Endothelial cell (in vitro differentiated cells): ENCODE measurements at regions not wholly inside any gene's neighbourhood (a gene's known extent, or its start where the extent isn't known, plus 50 kb on each side); places are given as distances from the start of the nearest gene placed in this dataset.

ENCODE experiments used
- DNase-seq: peaks from one replicate; pipeline ENCODE4 v3.0.0; 2021; ENCODE audit warnings: low spot score
- H3K27ac Mint-ChIP-seq: one replicate; pipeline ENCODE4 v1.8.0; 2021; ENCODE audit warnings: mixed read lengths, inconsistent platforms; ENCODE audit not compliant: unreplicated experiment
- H3K27me3 Mint-ChIP-seq: one replicate; pipeline ENCODE4 v1.8.0; 2021; ENCODE audit warnings: mild to moderate bottlenecking, moderate library complexity, mixed read lengths, inconsistent platforms; ENCODE audit not compliant: unreplicated experiment
- H3K36me3 Mint-ChIP-seq: one replicate; pipeline ENCODE4 v1.8.0; 2021; ENCODE audit warnings: mild to moderate bottlenecking, low read depth, mixed read lengths, inconsistent platforms; ENCODE audit not compliant: unreplicated experiment
- H3K4me1 Mint-ChIP-seq: one replicate; pipeline ENCODE4 v1.8.0; 2021; ENCODE audit warnings: mild to moderate bottlenecking, mixed read lengths, inconsistent platforms; ENCODE audit not compliant: unreplicated experiment
- H3K4me3 Mint-ChIP-seq: one replicate; pipeline ENCODE4 v1.8.0; 2021; ENCODE audit warnings: mild to moderate bottlenecking, mixed read lengths, inconsistent platforms; ENCODE audit not compliant: unreplicated experiment
- H3K9me3 Mint-ChIP-seq: one replicate; pipeline ENCODE4 v1.8.0; 2021; ENCODE audit warnings: mixed read lengths, inconsistent platforms; ENCODE audit not compliant: unreplicated experiment
- TF ChIP-seq, protein P1 (sequence below): fragments of 200-600 bp; sonication (generic); IDR thresholded peaks from one replicate; pipeline ENCODE4 v1.5.0; 2021; ENCODE audit warnings: antibody characterized with exemption; ENCODE audit not compliant: unreplicated experiment

DNA sequence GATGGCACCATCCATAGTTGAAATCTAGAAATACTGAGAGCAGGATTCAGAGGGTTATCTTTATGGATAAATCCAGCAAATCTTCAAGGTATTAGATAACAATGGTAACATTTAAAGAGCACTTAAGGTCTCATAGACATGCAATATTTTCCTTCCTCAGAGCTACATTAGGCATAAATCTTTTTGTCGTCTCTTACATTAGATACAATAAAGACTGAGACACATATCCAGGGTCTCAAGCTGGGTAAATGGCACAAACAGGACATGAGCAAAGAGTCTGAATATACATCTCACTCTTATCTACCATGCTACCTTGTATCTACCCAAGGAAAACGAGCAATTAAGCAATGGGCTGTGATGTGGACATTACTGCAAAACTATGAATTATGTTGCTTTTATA, 927.3 kb upstream of the EPHA6 start:
- TF ChIP-seq, protein P1, sequence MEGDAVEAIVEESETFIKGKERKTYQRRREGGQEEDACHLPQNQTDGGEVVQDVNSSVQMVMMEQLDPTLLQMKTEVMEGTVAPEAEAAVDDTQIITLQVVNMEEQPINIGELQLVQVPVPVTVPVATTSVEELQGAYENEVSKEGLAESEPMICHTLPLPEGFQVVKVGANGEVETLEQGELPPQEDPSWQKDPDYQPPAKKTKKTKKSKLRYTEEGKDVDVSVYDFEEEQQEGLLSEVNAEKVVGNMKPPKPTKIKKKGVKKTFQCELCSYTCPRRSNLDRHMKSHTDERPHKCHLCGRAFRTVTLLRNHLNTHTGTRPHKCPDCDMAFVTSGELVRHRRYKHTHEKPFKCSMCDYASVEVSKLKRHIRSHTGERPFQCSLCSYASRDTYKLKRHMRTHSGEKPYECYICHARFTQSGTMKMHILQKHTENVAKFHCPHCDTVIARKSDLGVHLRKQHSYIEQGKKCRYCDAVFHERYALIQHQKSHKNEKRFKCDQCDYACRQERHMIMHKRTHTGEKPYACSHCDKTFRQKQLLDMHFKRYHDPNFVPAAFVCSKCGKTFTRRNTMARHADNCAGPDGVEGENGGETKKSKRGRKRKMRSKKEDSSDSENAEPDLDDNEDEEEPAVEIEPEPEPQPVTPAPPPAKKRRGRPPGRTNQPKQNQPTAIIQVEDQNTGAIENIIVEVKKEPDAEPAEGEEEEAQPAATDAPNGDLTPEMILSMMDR, result no peak
- Mint-ChIP-seq H3K4me1 (no peaks in the 10 kb centered on the region), H3K27me3 (no peaks in the 10 kb centered on the region), H3K9me3 (no peaks in the 10 kb centered on the region), H3K27ac (no peak overlapping the region), H3K4me3 (no peak overlapping the region), H3K36me3 (no peaks in the 10 kb centered on the region)
- no peak for DNase-seq

DNA sequence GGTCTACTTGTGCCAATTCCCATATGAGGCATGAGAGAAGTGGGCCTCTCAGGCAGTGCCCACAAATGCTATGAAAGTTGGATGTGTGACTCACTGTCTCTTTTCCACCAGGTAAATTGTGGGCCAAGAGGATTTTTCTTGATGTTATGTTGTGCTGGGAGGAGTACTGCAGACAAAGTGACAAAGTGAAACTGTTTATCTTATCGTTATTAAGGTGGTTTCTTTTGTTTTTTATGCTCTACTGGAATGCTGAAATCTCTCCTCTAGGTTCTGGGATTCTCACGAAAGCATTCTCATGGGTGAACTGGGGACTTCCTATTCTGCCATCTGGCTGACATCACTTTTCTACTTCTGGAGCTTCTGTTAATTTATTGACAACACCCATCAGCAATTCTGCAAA, 919.6 kb upstream of the EPHA6 start:
- TF ChIP-seq, protein P1, result no peak

DNA sequence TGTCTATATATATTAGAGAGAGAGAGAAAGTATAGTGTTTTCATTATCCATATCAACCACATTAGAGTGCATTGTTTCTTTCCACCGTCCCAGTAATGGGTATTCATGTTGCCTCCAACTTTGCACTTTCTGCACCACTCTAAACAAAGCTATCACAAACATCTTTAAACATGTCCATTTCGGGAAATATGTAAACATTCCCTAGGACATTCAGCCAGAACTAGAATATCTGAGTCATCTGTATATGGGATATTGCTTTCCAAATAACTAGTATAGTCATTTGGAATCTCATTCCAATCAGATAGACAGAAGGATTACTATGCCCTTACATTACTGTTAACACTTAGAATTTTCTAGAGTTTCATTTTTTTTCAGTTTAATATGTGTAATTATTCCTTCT, 914.9 kb upstream of the EPHA6 start:
- H3K4me1 Mint-ChIP-seq, result no peaks in the 10 kb centered on the region
- no peak for DNase-seq
- no peaks in the 10 kb centered on the region for H3K36me3 Mint-ChIP-seq
- no peak overlapping the region for H3K27ac Mint-ChIP-seq
- H3K27me3 Mint-ChIP-seq, result peaks cover 1% of the 10 kb centered on the region
- TF ChIP-seq, protein P1, result no peak
- H3K4me3 Mint-ChIP-seq, result no peak overlapping the region
- H3K9me3 Mint-ChIP-seq, result no peaks in the 10 kb centered on the region

More for the DNA sequence above, 919.6 kb upstream of the EPHA6 start:
- no peak for DNase-seq
- Mint-ChIP-seq H3K27ac (no peak overlapping the region), H3K4me1 (no peaks in the 10 kb centered on the region), H3K4me3 (no peak overlapping the region), H3K27me3 (peaks cover 1% of the 10 kb centered on the region), H3K36me3 (no peaks in the 10 kb centered on the region), H3K9me3 (no peaks in the 10 kb centered on the region)

DNA sequence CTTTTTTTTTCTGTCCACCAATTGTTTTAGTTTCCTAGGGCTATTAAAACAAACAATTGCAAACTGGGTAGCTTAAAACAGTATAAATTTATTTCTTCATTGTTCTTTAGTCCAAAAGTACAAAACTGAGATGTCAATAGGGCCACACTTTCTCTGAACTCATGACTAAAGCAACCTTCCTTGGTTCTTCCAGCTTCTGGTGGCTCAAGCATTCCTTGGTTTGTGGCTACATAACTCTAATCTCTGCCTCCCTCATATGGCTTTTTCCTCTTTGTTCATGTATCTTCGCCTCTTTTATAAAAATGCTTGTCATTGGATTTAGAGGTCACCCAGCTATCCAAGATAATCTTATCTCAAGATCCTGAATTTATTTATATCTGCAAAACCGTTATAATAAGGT, 914.5 kb upstream of the EPHA6 start:
- H3K27me3 Mint-ChIP-seq, result peaks cover 1% of the 10 kb centered on the region
- TF ChIP-seq, protein P1, result no peak
- H3K36me3 Mint-ChIP-seq, result no peaks in the 10 kb centered on the region
- H3K4me1 Mint-ChIP-seq, result no peaks in the 10 kb centered on the region
- H3K9me3 Mint-ChIP-seq, result no peaks in the 10 kb centered on the region
- no peak overlapping the region for H3K27ac Mint-ChIP-seq
- no peak for DNase-seq
- H3K4me3 Mint-ChIP-seq, result no peak overlapping the region

DNA sequence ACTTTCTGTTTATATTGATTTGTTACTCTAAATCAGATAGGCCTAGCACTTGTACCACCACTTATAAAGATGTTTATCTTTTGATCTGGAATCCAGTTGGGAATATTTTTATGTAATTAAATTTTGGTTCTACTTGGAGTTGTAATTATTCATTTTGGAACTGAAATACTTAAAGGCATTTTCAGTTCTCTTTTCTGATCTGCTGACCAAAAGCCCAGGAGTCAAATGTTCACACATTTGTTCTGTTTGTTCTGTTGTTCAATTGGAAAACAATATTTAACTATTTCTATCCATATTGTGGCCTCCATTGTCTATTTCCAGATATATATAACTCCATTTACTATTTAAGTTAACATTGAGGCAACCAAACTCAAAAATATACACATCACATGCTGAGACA, 912.4 kb upstream of the EPHA6 start:
- Mint-ChIP-seq H3K4me1 (peaks cover 3% of the 10 kb centered on the region), H3K9me3 (no peaks in the 10 kb centered on the region), H3K36me3 (no peaks in the 10 kb centered on the region), H3K27ac (no peak overlapping the region), H3K4me3 (no peak overlapping the region), H3K27me3 (no peaks in the 10 kb centered on the region)
- TF ChIP-seq, protein P1, result no peak
- no peak for DNase-seq
